HepG2 (cell line): ENCODE measurements at regions not wholly inside any gene's neighbourhood (a gene's known extent, or its start where the extent isn't known, plus 50 kb on each side); places are given as distances from the start of the nearest gene placed in this dataset.

Experiments used
- ATAC-seq: fragments of 200-7000 bp; cut with Tn5 transposase; 3 replicates; pipeline ENCODE4 v1.9.1; 2020; ENCODE audit warnings: mild to moderate bottlenecking, moderate library complexity
- BruUV-seq: library from RNA; stranded (reverse); fragments of 400-500 nt; replicated peaks from 2 replicates; lab custom pipeline; 2021; lab: Mats Ljungman, UMichigan
- CTCF ChIA-PET: fragments of 300-600 bp; formaldehyde crosslinking; extraction: SDS; loops from one replicate; lab custom pipeline; 2021; ENCODE audit warnings: low total read pairs, inconsistent platforms, low intra/inter-chr PET ratio; lab: Yijun Ruan, JAX
- POLR2A ChIA-PET: fragments of 350-600 bp; sonication (Branson Sonifier 250); formaldehyde crosslinking; loops from one replicate; lab custom pipeline; 2020; ENCODE audit warnings: antibody characterized with exemption, inconsistent platforms; lab: Yijun Ruan, JAX
- DNase-seq: peaks from one replicate; pipeline ENCODE4 v3.0.0-alpha.2; 2015; ENCODE audit warnings: low spot score
- FAIRE-seq: peaks from 3 replicates; lab custom pipeline; 2011; peaks lifted over from hg19 to GRCh38; lab: Jason Lieb, UNC
- H2AFZ ChIP-seq: one replicate; pipeline ENCODE4 v1.6.1; 2011; ENCODE audit warnings: low read length, inconsistent platforms
- H3K27ac ChIP-seq: fragments of 300-600 bp; 3 replicates; pipeline ENCODE4 v1.8.0; 2011; ENCODE audit warnings: mixed run types, mild to moderate bottlenecking, mixed read lengths, low read length, inconsistent platforms; ENCODE audit not compliant: insufficient read depth; ENCODE audit errors: extremely low read length
- H3K27me3 ChIP-seq, 2 experiments: fragments of 200-600 bp in 1 of 2; 2 replicates in 1 of 2; 3 replicates in 1 of 2; pipeline versions ENCODE4 v1.6.0 to v1.8.0; 2011; ENCODE audit warnings: low read length in 2 of 2, mild to moderate bottlenecking in 2 of 2, moderate library complexity in 2 of 2, inconsistent platforms in 1 of 2; ENCODE audit not compliant: insufficient read depth in 2 of 2, control insufficient read depth in 1 of 2
- H3K36me3 ChIP-seq, 2 experiments: fragments of 200-600 bp in 1 of 2; replicated peaks in 1 of 2; 2 replicates in 1 of 2; 3 replicates in 1 of 2; pipeline versions ENCODE4 v1.5.1 to v1.8.0; 2011; ENCODE audit warnings: low read length in 2 of 2, inconsistent platforms in 1 of 2; ENCODE audit not compliant: insufficient read depth in 2 of 2, control insufficient read depth in 1 of 2
- H3K4me1 ChIP-seq: 2 replicates; pipeline ENCODE4 v1.5.1; 2012; ENCODE audit warnings: low read length, inconsistent platforms; ENCODE audit not compliant: insufficient read depth
- H3K4me2 ChIP-seq: 2 replicates; pipeline ENCODE4 v1.6.0; 2011; ENCODE audit warnings: low read depth, low read length, inconsistent platforms
- H3K4me3 ChIP-seq, 3 experiments: fragments of 200-600 bp in 1 of 3; sonication (generic), shearing (Covaris generic) in 1 of 3; replicated peaks in 1 of 3; 2 replicates each; pipeline ENCODE4 v1.5.1; 2011 to 2016; ENCODE audit warnings: low read length in 3 of 3, inconsistent platforms in 2 of 3, low read depth in 2 of 3, mild to moderate bottlenecking in 2 of 3, control low read depth in 1 of 3, mixed read lengths in 1 of 3; ENCODE audit not compliant: insufficient read depth in 1 of 3
- H3K79me2 ChIP-seq: one replicate; pipeline ENCODE4 v1.6.1; 2011; ENCODE audit warnings: low read length, inconsistent platforms; ENCODE audit not compliant: insufficient read depth
- H3K9ac ChIP-seq: 2 replicates; pipeline ENCODE4 v1.6.0; 2011; ENCODE audit warnings: mild to moderate bottlenecking, low read depth, low read length, inconsistent platforms; ENCODE audit not compliant: insufficient read depth
- H3K9me3 ChIP-seq: 2 replicates; pipeline ENCODE4 v1.5.1; 2012; ENCODE audit warnings: mild to moderate bottlenecking, low read length
- H4K20me1 ChIP-seq: 2 replicates; pipeline ENCODE4 v1.6.0; 2011; ENCODE audit warnings: inconsistent platforms, mild to moderate bottlenecking, low read length, moderate library complexity; ENCODE audit not compliant: insufficient read depth
- CHCHD3 ChIP-seq: sonication (generic); formaldehyde crosslinking; IDR thresholded peaks from 2 replicates; pipeline ENCODE4 v1.8.0; 2022; ENCODE audit warnings: mild to moderate bottlenecking, missing genetic modification reagents, moderate library complexity
- EED ChIP-seq: sonication (generic); formaldehyde crosslinking; IDR thresholded peaks from 2 replicates; pipeline ENCODE4 v1.5.0; 2020; ENCODE audit warnings: mild to moderate bottlenecking, missing genetic modification reagents
- ELK4 ChIP-seq: sonication (generic); formaldehyde crosslinking; IDR thresholded peaks from 2 replicates; pipeline ENCODE4 v1.9.0; 2021; ENCODE audit warnings: missing genetic modification reagents, borderline replicate concordance
- FOXK1 ChIP-seq: sonication (generic); formaldehyde crosslinking; IDR thresholded peaks from 2 replicates; pipeline ENCODE4 v1.4.0; 2020; ENCODE audit warnings: low read depth, missing genetic modification reagents, borderline replicate concordance
- GRHL1 ChIP-seq: sonication (generic); formaldehyde crosslinking; conservative IDR thresholded peaks from 2 replicates; pipeline ENCODE4 v1.8.0; 2022; ENCODE audit warnings: missing genetic modification reagents
- RAD51 ChIP-seq: fragments of 450-650 bp; IDR thresholded peaks from 2 replicates; pipeline ENCODE4 v1.6.1; 2016; ENCODE audit warnings: borderline replicate concordance
- RBM22 ChIP-seq: fragments of 200-400 bp; formaldehyde crosslinking; optimal IDR thresholded peaks from 2 replicates; pipeline ENCODE3; 2017; ENCODE audit warnings: mild to moderate bottlenecking, low read length, moderate library complexity
- TBX2 ChIP-seq: sonication (generic); formaldehyde crosslinking; IDR thresholded peaks from 2 replicates; pipeline ENCODE4 v1.5.0; 2020; ENCODE audit warnings: missing genetic modification reagents, mild to moderate bottlenecking, borderline replicate concordance
- USF2 ChIP-seq, 2 experiments: sonication (generic) in 1 of 2; formaldehyde crosslinking in 1 of 2; IDR thresholded peaks; 2 replicates each; pipeline versions ENCODE4 v1.5.1 to v1.6.1; 2011 to 2020; ENCODE audit warnings: borderline replicate concordance in 1 of 2, low read depth in 1 of 2, low read length in 1 of 2, mild to moderate bottlenecking in 1 of 2, missing genetic modification reagents in 1 of 2, moderate library complexity in 1 of 2
- ZNF24 ChIP-seq: fragments of 450-650 bp; IDR thresholded peaks from 2 replicates; pipeline ENCODE4 v1.6.1; 2017; ENCODE audit warnings: antibody characterized with exemption, mild to moderate bottlenecking
- ZNF30 ChIP-seq: sonication (generic); formaldehyde crosslinking; IDR thresholded peaks from 2 replicates; pipeline ENCODE4 v1.5.0; 2020; ENCODE audit warnings: mild to moderate bottlenecking, missing genetic modification reagents
- ZNF333 ChIP-seq: sonication (generic); formaldehyde crosslinking; IDR thresholded peaks from 2 replicates; pipeline ENCODE4 v1.4.0; 2020; ENCODE audit warnings: mild to moderate bottlenecking, missing genetic modification reagents, borderline replicate concordance
- ZNF34 ChIP-seq: sonication (generic); formaldehyde crosslinking; IDR thresholded peaks from 2 replicates; pipeline ENCODE4 v1.4.0; 2020; ENCODE audit warnings: mild to moderate bottlenecking, missing genetic modification reagents, borderline replicate concordance
- ZNF746 ChIP-seq: sonication (generic); formaldehyde crosslinking; IDR thresholded peaks from 2 replicates; pipeline ENCODE4 v1.8.0; 2022; ENCODE audit warnings: mild to moderate bottlenecking, missing genetic modification reagents
- WGBS: methylation state at CpG from one replicate; pipeline ENCODE4 v1.1.6; 2017; ENCODE audit warnings: low lambda C conversion rate; 5-methylcytosine and 5-hydroxymethylcytosine counted together
- in situ Hi-C: cut with HindIII; loops from 2 replicates; pipeline ENCODE4 v1.10.0; 2017; ENCODE audit warnings: low pct_unique_long_range_greater_than_20kb; ENCODE audit not compliant: extremely low pct_ligation_motif_present
- intact Hi-C: fragments of 100-400 bp; cut with micrococcal nuclease; formaldehyde crosslinking; loops from one replicate; pipeline ENCODE4 v1.10.0; 2022; ENCODE audit not compliant: unreplicated experiment

- no peaks in the 10 kb centered on the region for H3K9me3 ChIP-seq
- no peaks in the 10 kb centered on the region for H4K20me1 ChIP-seq
- H3K4me1 ChIP-seq: no peaks in the 10 kb centered on the region
- TF ChIP-seq GRHL1 (CRISPR knock-in tag): no peak
- TF ChIP-seq, all 625 proteins: peak for 0
- Histone ChIP-seq H3K9ac (no peak overlapping the region), H3K27me3 (peaks cover 0 to 6% of the 10 kb centered on the region in 2 experiments; a peak in 1 of 5 replicates), H3K27ac (no peak overlapping the region), H3K79me2 (no peaks in the 10 kb centered on the region), H3K4me3 (no peak overlapping the region), H2AFZ (no peak overlapping the region), H3K36me3 (no peaks in the 10 kb centered on the region), H3K4me2 (no peak overlapping the region)
- DNase-seq (no peak), FAIRE-seq (no peak), ATAC-seq (no peak)
- CTCF ChIA-PET: no interaction called here
- BruUV-seq: no TSS peak
- intact Hi-C loops: no loop called here
- POLR2A ChIA-PET: no interaction called here
- in situ Hi-C loops: no loop called here
- WGBS: 47% methylated on average over 5 of the region's 5 CpGs
Observed at GRCh38 chr10:121362026-121362425, 236.2 kb downstream of the FGFR2 start.

GRCh38 chr10:121365566-121365965, 232.7 kb downstream of the FGFR2 start:
- H3K4me1 ChIP-seq: peaks cover 20% of the 10 kb centered on the region
- in situ Hi-C loops (no loop called here), intact Hi-C loops (no loop called here)
- no peak overlapping the region for H3K4me3 ChIP-seq
- BruUV-seq: no TSS peak
- no peak overlapping the region for H3K27ac ChIP-seq
- CTCF ChIA-PET: no interaction called here
- ATAC-seq: no peak
- FAIRE-seq: no peak
- H2AFZ ChIP-seq: no peak overlapping the region
- H3K36me3 ChIP-seq: no peaks in the 10 kb centered on the region
- peaks cover 0 to 6% of the 10 kb centered on the region in 2 experiments; a peak in 1 of 5 replicates for H3K27me3 ChIP-seq
- no peak overlapping the region for H3K9ac ChIP-seq
- no peak overlapping the region for H3K4me2 ChIP-seq
- POLR2A ChIA-PET: no interaction called here
- H3K9me3 ChIP-seq: no peaks in the 10 kb centered on the region
- no peak for DNase-seq
- H3K79me2 ChIP-seq: no peaks in the 10 kb centered on the region
- WGBS: 17% methylated on average over 1 of the region's 29 CpGs
- H4K20me1 ChIP-seq: no peaks in the 10 kb centered on the region
- no peak for TF ChIP-seq ZNF746 (CRISPR knock-in tag)
- TF ChIP-seq RBM22: no peak
- TF ChIP-seq ZNF30: no peak
- TF ChIP-seq CHCHD3 (CRISPR knock-in tag): no peak
- TF ChIP-seq ELK4: no peak
- TF ChIP-seq EED: no peak
- TF ChIP-seq RAD51: no peak
- TF ChIP-seq ZNF34: no peak
- no peak for TF ChIP-seq USF2 (IDR thresholded peaks at IDR 0.05; ENCODE audit: low read depth, low read length)
- TF ChIP-seq USF2 (CRISPR knock-in tag; IDR thresholded peaks at IDR 0.05; ENCODE audit: borderline replicate concordance): no peak
- TF ChIP-seq ZNF24: no peak
- no peak for TF ChIP-seq FOXK1 (CRISPR knock-in tag)
- TF ChIP-seq ZNF333 (CRISPR knock-in tag): no peak
- TF ChIP-seq TBX2: no peak
